SW 1271 (cell line): ENCODE measurements at regions not wholly inside any gene's neighbourhood (a gene's known extent, or its start where the extent isn't known, plus 50 kb on each side); places are given as distances from the start of the nearest gene placed in this dataset.
"Not testable (repeated sequence)": the region's sequence is repeated elsewhere in the genome, so short reads cannot be mapped to it uniquely, and the experiment has no call there.

Experiments
- DNase-seq, 2 experiments: peaks; one replicate each; lab custom pipeline; 2025; lab: John Stamatoyannopoulos, UW

GRCh38 chr7:156515911-156516790 lies 124.4 kb upstream of the RNF32 start:
- DNase-seq, result no peak

- no peak for DNase-seq
Measured at GRCh38 chr7:156514851-156515250, 125.7 kb upstream of the RNF32 start.

GRCh38 chr7:156511426-156511825 lies 129.1 kb upstream of the RNF32 start:
- no peak for DNase-seq

GRCh38 chr7:156510966-156511365 lies 129.6 kb upstream of the RNF32 start:
- DNase-seq, result no peak

GRCh38 chr7:156509216-156509615 lies 131.4 kb upstream of the RNF32 start:
- DNase-seq, result no peak

- no peak for DNase-seq
Measured at GRCh38 chr7:156505876-156506275, 134.7 kb upstream of the RNF32 start.

- no peak for DNase-seq
Measured at GRCh38 chr7:156504687-156505545, 135.7 kb upstream of the RNF32 start.

- DNase-seq, result no peak
Measured at GRCh38 chr7:156504006-156504405, 136.6 kb upstream of the RNF32 start.

GRCh38 chr7:156503196-156503595 lies 137.4 kb upstream of the RNF32 start:
- DNase-seq, result no peak

GRCh38 chr7:156501815-156502214 lies 138.8 kb upstream of the RNF32 start:
- DNase-seq, result not testable (repeated sequence)

GRCh38 chr7:156499247-156499881 lies 141.2 kb upstream of the RNF32 start:
- DNase-seq, result no peak

GRCh38 chr7:156497776-156498509 lies 142.6 kb upstream of the RNF32 start:
- DNase-seq, result no peak

GRCh38 chr7:156496865-156497264 lies 143.7 kb upstream of the RNF32 start:
- no peak for DNase-seq

GRCh38 chr7:156496363-156496769 lies 144.2 kb upstream of the RNF32 start:
- no peak for DNase-seq

GRCh38 chr7:156494960-156495359 lies 145.6 kb upstream of the RNF32 start:
- DNase-seq, result no peak

- DNase-seq, result no peak
Measured at GRCh38 chr7:156493942-156494341, 146.6 kb upstream of the RNF32 start.

- no peak for DNase-seq
Measured at GRCh38 chr7:156492170-156492569, 148.4 kb upstream of the RNF32 start.

- no peak for DNase-seq
Measured at GRCh38 chr7:156491435-156491834, 149.1 kb upstream of the RNF32 start.

GRCh38 chr7:156490021-156490800 lies 150.4 kb upstream of the RNF32 start:
- DNase-seq, result no peak

GRCh38 chr7:156487811-156488533 lies 152.6 kb upstream of the RNF32 start:
- no peak for DNase-seq
